Activated CD4-positive, alpha-beta T cell treated with anti-CD3 and anti-CD28 coated beads, Interleukin-2, Interleukin-4, amounts not matched to agents 100 ng/mL and 50 ng/mL, durations not matched to agents 16 hours and 8 hours (primary cell): ENCODE measurements at regions not wholly inside any gene's neighbourhood (a gene's known extent, or its start where the extent isn't known, plus 50 kb on each side); places are given as distances from the start of the nearest gene placed in this dataset.

ENCODE experiments used
- DNase-seq: peaks from one replicate; pipeline ENCODE4 v3.0.0-alpha.2; 2020; ENCODE audit warnings: low spot score

- no peak for DNase-seq
These were observed 51.3 kb downstream of the BLTP1 start for GRCh38 chr4:122203407-122203806.

- DNase-seq: no peak
These were observed 53.6 kb downstream of the BLTP1 start for GRCh38 chr4:122205687-122206086.

- no peak for DNase-seq
These were observed 60.7 kb downstream of the BLTP1 start for GRCh38 chr4:122212880-122213279.

GRCh38 chr4:122218762-122219161, 66.6 kb downstream of the BLTP1 start:
- DNase-seq: no peak

- no peak for DNase-seq
These were observed 67.2 kb downstream of the BLTP1 start for GRCh38 chr4:122219356-122219755.

GRCh38 chr4:122221322-122221721, 69.2 kb downstream of the BLTP1 start:
- DNase-seq: no peak

GRCh38 chr4:122224348-122224747, 72.2 kb downstream of the BLTP1 start:
- DNase-seq: peak; percentile 6

- no peak for DNase-seq
These were observed 75.1 kb downstream of the BLTP1 start for GRCh38 chr4:122227202-122227601.

- DNase-seq: no peak
These were observed 77.7 kb downstream of the BLTP1 start for GRCh38 chr4:122229857-122230256.

GRCh38 chr4:122232633-122233032, 80.5 kb downstream of the BLTP1 start:
- no peak for DNase-seq

- DNase-seq: no peak
These were observed 82.6 kb downstream of the BLTP1 start for GRCh38 chr4:122234686-122235085.

GRCh38 chr4:122243785-122244184, 91.7 kb downstream of the BLTP1 start:
- DNase-seq: no peak

GRCh38 chr4:122244764-122245163, 92.6 kb downstream of the BLTP1 start:
- no peak for DNase-seq

GRCh38 chr4:122246551-122246950, 94.4 kb downstream of the BLTP1 start:
- DNase-seq: no peak

- no peak for DNase-seq
These were observed 97.2 kb downstream of the BLTP1 start for GRCh38 chr4:122249357-122249756.

GRCh38 chr4:122252584-122252983, 100.5 kb downstream of the BLTP1 start:
- no peak for DNase-seq

- no peak for DNase-seq
These were observed 107.7 kb downstream of the BLTP1 start for GRCh38 chr4:122259849-122260248.

- DNase-seq: no peak
These were observed 102.5 kb upstream of the ADAD1 start for GRCh38 chr4:122276359-122276758.

GRCh38 chr4:122278976-122279375, 99.8 kb upstream of the ADAD1 start:
- DNase-seq: no peak

- no peak for DNase-seq
These were observed 99.1 kb upstream of the ADAD1 start for GRCh38 chr4:122279670-122280069.

GRCh38 chr4:122285285-122285684, 93.5 kb upstream of the ADAD1 start:
- DNase-seq: no peak

- DNase-seq: no peak
These were observed 85.1 kb upstream of the ADAD1 start for GRCh38 chr4:122293374-122294365.

- DNase-seq: no peak
These were observed 81.1 kb upstream of the ADAD1 start for GRCh38 chr4:122297694-122298093.

- no peak for DNase-seq
These were observed 78.0 kb upstream of the ADAD1 start for GRCh38 chr4:122300776-122301175.
